GM13976 (cell line): ENCODE measurements at regions not wholly inside any gene's neighbourhood (a gene's known extent, or its start where the extent isn't known, plus 50 kb on each side); places are given as distances from the start of the nearest gene placed in this dataset.

Source experiments
- DNase-seq: peaks from one replicate; pipeline ENCODE4 v3.0.0; 2012; ENCODE audit warnings: low spot score
- CTCF ChIP-seq: IDR thresholded peaks from 2 replicates; pipeline ENCODE4 v1.5.1; 2012; ENCODE audit warnings: borderline replicate concordance, mild to moderate bottlenecking; ENCODE audit not compliant: insufficient read depth; ENCODE audit errors: extremely low read depth, missing control alignments, control extremely low read depth
- in situ Hi-C: fragments of 300-500 bp; cut with MboI; formaldehyde crosslinking; loops from one replicate; pipeline ENCODE4 v1.12.0; 2022; ENCODE audit warnings: low sequenced_read_pairs, mixed read lengths, inconsistent platforms; ENCODE audit not compliant: unreplicated experiment

- no peak for TF ChIP-seq CTCF
- DNase-seq: no peak
- in situ Hi-C loops: no loop called here
These were observed 143.4 kb downstream of the ANXA2 start for GRCh38 chr15:60254416-60254815.

- DNase-seq: peak; percentile 36
- in situ Hi-C loops: no loop called here
- no peak for TF ChIP-seq CTCF
These were observed 142.4 kb downstream of the ANXA2 start for GRCh38 chr15:60255390-60255789.

- no peak for DNase-seq
- TF ChIP-seq CTCF: no peak
- in situ Hi-C loops: no loop called here
These were observed 140.1 kb downstream of the ANXA2 start for GRCh38 chr15:60257591-60258159.

GRCh38 chr15:60259469-60259868 lies 138.3 kb downstream of the ANXA2 start:
- TF ChIP-seq CTCF: no peak
- DNase-seq: no peak
- in situ Hi-C loops: no loop called here

- no peak for DNase-seq
- in situ Hi-C loops: no loop called here
- no peak for TF ChIP-seq CTCF
These were observed 133.7 kb downstream of the ANXA2 start for GRCh38 chr15:60264088-60264487.

- no peak for DNase-seq
- TF ChIP-seq CTCF: no peak
- in situ Hi-C loops: no loop called here
These were observed 133.2 kb downstream of the ANXA2 start for GRCh38 chr15:60264566-60264965.
